GM12878 (cell line): ENCODE measurements at regions not wholly inside any gene's neighbourhood (a gene's known extent, or its start where the extent isn't known, plus 50 kb on each side); places are given as distances from the start of the nearest gene placed in this dataset.

Experiments used
- ATAC-seq: fragments of 200-7000 bp; cut with Tn5 transposase; 3 replicates; pipeline ENCODE4 v1.9.1; 2020; ENCODE audit warnings: mild to moderate bottlenecking, moderate library complexity
- BruUV-seq: library from RNA; stranded (reverse); fragments of 400-500 nt; replicated peaks from 2 replicates; lab custom pipeline; 2021; lab: Mats Ljungman, UMichigan
- CTCF ChIA-PET: fragments of 300-600 bp; sonication (Branson Sonifier 250); formaldehyde crosslinking; extraction: SDS; loops from one replicate; lab custom pipeline; 2021; ENCODE audit warnings: inconsistent platforms; lab: Yijun Ruan, JAX
- POLR2A ChIA-PET: fragments of 350-600 bp; formaldehyde crosslinking; extraction: SDS; loops from one replicate; lab custom pipeline; 2021; ENCODE audit warnings: inconsistent platforms; lab: Charles Lee
- RAD21 ChIA-PET: fragments of 300-600 bp; sonication (Branson Sonifier 250); formaldehyde crosslinking; loops from one replicate; lab custom pipeline; 2023; ENCODE audit warnings: antibody characterized with exemption; ENCODE audit not compliant: unreplicated experiment; lab: Charles Lee
- SMC1A ChIA-PET: fragments of 300-600 bp; sonication (Branson Sonifier 250); formaldehyde crosslinking; loops from one replicate; lab custom pipeline; 2023; ENCODE audit not compliant: unreplicated experiment, uncharacterized antibody; lab: Charles Lee
- DNase-seq: peaks from one replicate; pipeline ENCODE4 v3.0.0-alpha.2; 2011; ENCODE audit warnings: low read depth, low spot score
- FAIRE-seq: peaks from 3 replicates; lab custom pipeline; 2011; peaks lifted over from hg19 to GRCh38; lab: Jason Lieb, UNC
- H2AFZ ChIP-seq: 2 replicates; pipeline ENCODE4 v1.6.0; 2011; ENCODE audit warnings: low read depth, low read length, control low read depth; ENCODE audit not compliant: control insufficient read depth
- H3K27ac ChIP-seq: 2 replicates; pipeline ENCODE4 v1.5.1; 2011; ENCODE audit warnings: control low read depth; ENCODE audit not compliant: control insufficient read depth, insufficient read depth
- H3K27me3 ChIP-seq, 2 experiments: replicated peaks in 1 of 2; 2 replicates each; pipeline versions ENCODE4 v1.6.0 to v1.6.1; 2011; ENCODE audit warnings: low read length in 1 of 2; ENCODE audit not compliant: control insufficient read depth in 2 of 2, insufficient read depth in 2 of 2
- H3K36me3 ChIP-seq, 2 experiments: 2 replicates each; pipeline ENCODE4 v1.5.1; 2011; ENCODE audit warnings: low read length in 1 of 2; ENCODE audit not compliant: control insufficient read depth in 2 of 2, insufficient read depth in 2 of 2
- H3K4me1 ChIP-seq: 2 replicates; pipeline ENCODE4 v1.6.1; 2011; ENCODE audit warnings: mild to moderate bottlenecking, low read length, moderate library complexity, mixed read lengths; ENCODE audit not compliant: control insufficient read depth, insufficient read depth
- H3K4me2 ChIP-seq: 2 replicates; pipeline ENCODE4 v1.6.0; 2011; ENCODE audit warnings: control low read depth; ENCODE audit not compliant: control insufficient read depth, insufficient read depth
- H3K4me3 ChIP-seq: fragments of 200-600 bp; sonication (generic); 2 replicates; pipeline ENCODE4 v1.5.1; 2016
- H3K79me2 ChIP-seq: 2 replicates; pipeline ENCODE4 v1.6.0; 2011; ENCODE audit warnings: low read length; ENCODE audit not compliant: control insufficient read depth, insufficient read depth
- H3K9ac ChIP-seq: 2 replicates; pipeline ENCODE4 v1.8.0; 2011; ENCODE audit warnings: low read length, control low read depth, mixed read lengths; ENCODE audit not compliant: control insufficient read depth, insufficient read depth
- H3K9me3 ChIP-seq: replicated peaks from 3 replicates; pipeline ENCODE4 v1.5.1; 2011; ENCODE audit warnings: mild to moderate bottlenecking, low read length; ENCODE audit not compliant: control insufficient read depth, insufficient read depth
- H4K20me1 ChIP-seq: 2 replicates; pipeline ENCODE4 v1.6.0; 2011; ENCODE audit not compliant: control insufficient read depth, insufficient read depth
- BCL11A ChIP-seq: IDR thresholded peaks from 2 replicates; pipeline ENCODE4 v1.6.1; 2011; ENCODE audit warnings: low read depth, low read length
- BRCA1 ChIP-seq: IDR thresholded peaks from 2 replicates; pipeline ENCODE4 v1.6.1; 2011; ENCODE audit warnings: low read depth, low read length, improper control_type of control experiment
- CREM ChIP-seq: IDR thresholded peaks from 2 replicates; pipeline ENCODE4 v1.6.1; 2014; ENCODE audit warnings: antibody characterized with exemption, low read depth
- ESRRA ChIP-seq: IDR thresholded peaks from 2 replicates; pipeline ENCODE4 v1.6.1; 2012; ENCODE audit warnings: mild to moderate bottlenecking, low read length, improper control_type of control experiment
- KLF5 ChIP-seq: fragments of 450-650 bp; IDR thresholded peaks from 2 replicates; pipeline ENCODE4 v1.6.1; 2014; ENCODE audit warnings: mild to moderate bottlenecking; ENCODE audit not compliant: partially characterized antibody
- MYC ChIP-seq: IDR thresholded peaks from 2 replicates; pipeline ENCODE4 v1.6.1; 2011; ENCODE audit warnings: mild to moderate bottlenecking, low read length, moderate library complexity, inconsistent platforms; ENCODE audit not compliant: insufficient read depth, insufficient replicate concordance, insufficient read length, severe bottlenecking
- NFYA ChIP-seq: IDR thresholded peaks from 2 replicates; pipeline ENCODE4 v1.6.1; 2011; ENCODE audit warnings: low read depth, mild to moderate bottlenecking, low read length, improper control_type of control experiment, borderline replicate concordance
- NR2C1 ChIP-seq: fragments of 450-650 bp; IDR thresholded peaks from 2 replicates; pipeline ENCODE4 v1.6.1; 2017; ENCODE audit warnings: antibody characterized with exemption, mild to moderate bottlenecking, moderate library complexity
- NRF1 ChIP-seq: conservative IDR thresholded peaks from 2 replicates; pipeline ENCODE4 v1.6.1; 2011; ENCODE audit warnings: mild to moderate bottlenecking, low read depth, low read length, improper control_type of control experiment
- POLR2A ChIP-seq: IDR thresholded peaks from 2 replicates; pipeline ENCODE4 v1.6.1; 2011; ENCODE audit warnings: low read depth, mild to moderate bottlenecking, low read length
- RELA ChIP-seq: fragments of 450-650 bp; IDR thresholded peaks from 2 replicates; pipeline ENCODE4 v1.8.0; 2014; ENCODE audit warnings: borderline replicate concordance; ENCODE audit not compliant: partially characterized antibody
- SREBF1 ChIP-seq: IDR thresholded peaks from 2 replicates; pipeline ENCODE4 v1.6.1; 2012; ENCODE audit warnings: mild to moderate bottlenecking, low read length
- TCF7 ChIP-seq: IDR thresholded peaks from 2 replicates; pipeline ENCODE4 v1.6.1; 2014; ENCODE audit warnings: antibody characterized with exemption, borderline replicate concordance
- WGBS: methylation state at CpG from one replicate; pipeline ENCODE4 v1.1.6; 2016; ENCODE audit warnings: low lambda C conversion rate; ENCODE audit not compliant: insufficient replicate concordance, insufficient coverage; ENCODE audit errors: missing lambda C conversion rate; 5-methylcytosine and 5-hydroxymethylcytosine counted together
- in situ Hi-C: fragments of 300-500 bp; cut with MboI; formaldehyde crosslinking; loops from 9 replicates; pipeline ENCODE4 v1.14.3; 2018; ENCODE audit warnings: mixed read lengths
- intact Hi-C: fragments of 100-400 bp; cut with micrococcal nuclease; formaldehyde crosslinking; loops from one replicate; pipeline ENCODE4 v1.14.2; 2022; ENCODE audit not compliant: unreplicated experiment
- TF ChIP-seq, protein P1 (sequence below): IDR thresholded peaks from 2 replicates; pipeline ENCODE4 v1.6.1; 2011; ENCODE audit warnings: low read depth, low read length, improper control_type of control experiment, borderline replicate concordance
- TF ChIP-seq, protein P2 (sequence below): IDR thresholded peaks from 2 replicates; pipeline ENCODE4 v1.6.1; 2011; ENCODE audit warnings: low read depth, mild to moderate bottlenecking, low read length, moderate library complexity, borderline replicate concordance; ENCODE audit errors: extremely low read depth
- TF ChIP-seq, protein P3 (sequence below), 3 experiments: IDR thresholded peaks in 2 of 3; conservative IDR thresholded peaks in 1 of 3; 2 replicates each; pipeline ENCODE4 v1.5.1; 2011; ENCODE audit warnings: low read depth in 3 of 3, low read length in 3 of 3, mild to moderate bottlenecking in 3 of 3, control low read depth in 2 of 3, moderate library complexity in 2 of 3, inconsistent platforms in 1 of 3, mixed read lengths in 1 of 3; ENCODE audit not compliant: control insufficient read depth in 2 of 3, insufficient read depth in 1 of 3; ENCODE audit errors: extremely low read depth in 1 of 3
- TF ChIP-seq, protein P4 (sequence below): fragments of 450-650 bp; IDR thresholded peaks from 2 replicates; pipeline ENCODE4 v1.6.1; 2016; ENCODE audit warnings: mild to moderate bottlenecking, moderate library complexity, borderline replicate concordance

DNA sequence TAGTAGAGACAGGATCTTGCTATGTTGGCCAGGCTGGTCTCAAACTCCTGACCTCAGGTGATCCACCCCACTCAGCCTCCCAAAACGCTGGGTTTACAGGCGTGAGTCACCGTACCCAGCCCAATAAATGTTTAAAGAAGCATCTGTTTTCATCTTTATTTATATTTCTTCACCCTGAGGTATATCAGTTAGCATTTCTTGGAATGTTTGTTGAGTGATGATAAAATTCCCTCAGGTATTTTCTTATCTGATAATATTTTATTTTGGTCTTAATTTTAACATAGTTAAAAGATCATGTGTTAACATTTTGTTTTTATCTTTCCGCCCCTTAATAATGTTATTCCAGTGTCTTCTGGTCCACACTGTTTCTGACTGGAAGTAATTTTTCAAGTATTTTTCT lies 839.6 kb upstream of the CDH10 start:
- Histone ChIP-seq H3K4me1 (no peaks in the 10 kb centered on the region), H3K4me2 (no peak overlapping the region), H3K9ac (no peak overlapping the region), H3K27ac (no peak overlapping the region), H2AFZ (no peak overlapping the region), H3K27me3 (no peaks in the 10 kb centered on the region), H4K20me1 (no peaks in the 10 kb centered on the region), H3K79me2 (no peaks in the 10 kb centered on the region), H3K36me3 (no peaks in the 10 kb centered on the region)
- BruUV-seq: no TSS peak
- POLR2A ChIA-PET: no interaction called here
- intact Hi-C loops: no loop called here
- no peak for ATAC-seq
- SMC1A ChIA-PET: no interaction called here
- FAIRE-seq: no peak
- DNase-seq: no peak
- TF ChIP-seq NRF1 (no peak), KLF5 (no peak), BRCA1 (no peak), MYC (no peak), CREM (no peak), POLR2A (no peak), BCL11A (no peak), TCF7 (no peak), NR2C1 (no peak), NFYA (no peak), SREBF1 (no peak), RELA (no peak), ESRRA (no peak)
- TF ChIP-seq, protein P1, sequence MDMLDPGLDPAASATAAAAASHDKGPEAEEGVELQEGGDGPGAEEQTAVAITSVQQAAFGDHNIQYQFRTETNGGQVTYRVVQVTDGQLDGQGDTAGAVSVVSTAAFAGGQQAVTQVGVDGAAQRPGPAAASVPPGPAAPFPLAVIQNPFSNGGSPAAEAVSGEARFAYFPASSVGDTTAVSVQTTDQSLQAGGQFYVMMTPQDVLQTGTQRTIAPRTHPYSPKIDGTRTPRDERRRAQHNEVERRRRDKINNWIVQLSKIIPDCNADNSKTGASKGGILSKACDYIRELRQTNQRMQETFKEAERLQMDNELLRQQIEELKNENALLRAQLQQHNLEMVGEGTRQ: no peak
- TF ChIP-seq, protein P2, sequence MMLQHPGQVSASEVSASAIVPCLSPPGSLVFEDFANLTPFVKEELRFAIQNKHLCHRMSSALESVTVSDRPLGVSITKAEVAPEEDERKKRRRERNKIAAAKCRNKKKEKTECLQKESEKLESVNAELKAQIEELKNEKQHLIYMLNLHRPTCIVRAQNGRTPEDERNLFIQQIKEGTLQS: no peak
- TF ChIP-seq, protein P3, sequence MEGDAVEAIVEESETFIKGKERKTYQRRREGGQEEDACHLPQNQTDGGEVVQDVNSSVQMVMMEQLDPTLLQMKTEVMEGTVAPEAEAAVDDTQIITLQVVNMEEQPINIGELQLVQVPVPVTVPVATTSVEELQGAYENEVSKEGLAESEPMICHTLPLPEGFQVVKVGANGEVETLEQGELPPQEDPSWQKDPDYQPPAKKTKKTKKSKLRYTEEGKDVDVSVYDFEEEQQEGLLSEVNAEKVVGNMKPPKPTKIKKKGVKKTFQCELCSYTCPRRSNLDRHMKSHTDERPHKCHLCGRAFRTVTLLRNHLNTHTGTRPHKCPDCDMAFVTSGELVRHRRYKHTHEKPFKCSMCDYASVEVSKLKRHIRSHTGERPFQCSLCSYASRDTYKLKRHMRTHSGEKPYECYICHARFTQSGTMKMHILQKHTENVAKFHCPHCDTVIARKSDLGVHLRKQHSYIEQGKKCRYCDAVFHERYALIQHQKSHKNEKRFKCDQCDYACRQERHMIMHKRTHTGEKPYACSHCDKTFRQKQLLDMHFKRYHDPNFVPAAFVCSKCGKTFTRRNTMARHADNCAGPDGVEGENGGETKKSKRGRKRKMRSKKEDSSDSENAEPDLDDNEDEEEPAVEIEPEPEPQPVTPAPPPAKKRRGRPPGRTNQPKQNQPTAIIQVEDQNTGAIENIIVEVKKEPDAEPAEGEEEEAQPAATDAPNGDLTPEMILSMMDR (IDR thresholded peaks at IDR 0.05 in 2 of 3, conservative IDR thresholded peaks at IDR 0.05 in 1 of 3; ENCODE audit: control insufficient read depth in 2 of 3, extremely low read depth in 1 of 3, insufficient read depth in 1 of 3, low read depth in 3 of 3, low read length in 3 of 3): no peak
- TF ChIP-seq, protein P4, sequence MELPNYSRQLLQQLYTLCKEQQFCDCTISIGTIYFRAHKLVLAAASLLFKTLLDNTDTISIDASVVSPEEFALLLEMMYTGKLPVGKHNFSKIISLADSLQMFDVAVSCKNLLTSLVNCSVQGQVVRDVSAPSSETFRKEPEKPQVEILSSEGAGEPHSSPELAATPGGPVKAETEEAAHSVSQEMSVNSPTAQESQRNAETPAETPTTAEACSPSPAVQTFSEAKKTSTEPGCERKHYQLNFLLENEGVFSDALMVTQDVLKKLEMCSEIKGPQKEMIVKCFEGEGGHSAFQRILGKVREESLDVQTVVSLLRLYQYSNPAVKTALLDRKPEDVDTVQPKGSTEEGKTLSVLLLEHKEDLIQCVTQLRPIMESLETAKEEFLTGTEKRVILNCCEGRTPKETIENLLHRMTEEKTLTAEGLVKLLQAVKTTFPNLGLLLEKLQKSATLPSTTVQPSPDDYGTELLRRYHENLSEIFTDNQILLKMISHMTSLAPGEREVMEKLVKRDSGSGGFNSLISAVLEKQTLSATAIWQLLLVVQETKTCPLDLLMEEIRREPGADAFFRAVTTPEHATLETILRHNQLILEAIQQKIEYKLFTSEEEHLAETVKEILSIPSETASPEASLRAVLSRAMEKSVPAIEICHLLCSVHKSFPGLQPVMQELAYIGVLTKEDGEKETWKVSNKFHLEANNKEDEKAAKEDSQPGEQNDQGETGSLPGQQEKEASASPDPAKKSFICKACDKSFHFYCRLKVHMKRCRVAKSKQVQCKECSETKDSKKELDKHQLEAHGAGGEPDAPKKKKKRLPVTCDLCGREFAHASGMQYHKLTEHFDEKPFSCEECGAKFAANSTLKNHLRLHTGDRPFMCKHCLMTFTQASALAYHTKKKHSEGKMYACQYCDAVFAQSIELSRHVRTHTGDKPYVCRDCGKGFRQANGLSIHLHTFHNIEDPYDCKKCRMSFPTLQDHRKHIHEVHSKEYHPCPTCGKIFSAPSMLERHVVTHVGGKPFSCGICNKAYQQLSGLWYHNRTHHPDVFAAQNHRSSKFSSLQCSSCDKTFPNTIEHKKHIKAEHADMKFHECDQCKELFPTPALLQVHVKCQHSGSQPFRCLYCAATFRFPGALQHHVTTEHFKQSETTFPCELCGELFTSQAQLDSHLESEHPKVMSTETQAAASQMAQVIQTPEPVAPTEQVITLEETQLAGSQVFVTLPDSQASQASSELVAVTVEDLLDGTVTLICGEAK: no peak
- TF ChIP-seq, all 136 proteins: peak for 0
- 44% methylated on average over 4 of the region's 4 CpGs for WGBS
- in situ Hi-C loops: no loop called here
- RAD21 ChIA-PET: no interaction called here
- CTCF ChIA-PET: no interaction called here
- no peaks in the 10 kb centered on the region for H3K9me3 ChIP-seq
- no peak overlapping the region for H3K4me3 ChIP-seq
